ENCODE measurements at regions not wholly inside any gene's neighbourhood (a gene's known extent, or its start where the extent isn't known, plus 50 kb on each side); places are given as distances from the start of the nearest gene placed in this dataset.
"Not testable (repeated sequence)": the region's sequence is repeated elsewhere in the genome, so short reads cannot be mapped to it uniquely, and the experiment has no call there.

GRCh38 chr20:48213635-48214034 lies 428.4 kb upstream of the SULF2 start:
- not testable (repeated sequence) for TF ChIP-seq CTCF, POLR2A (IDR thresholded peaks at IDR 0.05)
